ENCODE measurements at regions not wholly inside any gene's neighbourhood (a gene's known extent, or its start where the extent isn't known, plus 50 kb on each side); places are given as distances from the start of the nearest gene placed in this dataset.

GRCh38 chr4:144376866-144377265 is 236.3 kb upstream of the GYPA start:
- TF ChIP-seq EZH2 (IDR thresholded peaks at IDR 0.05; ENCODE audit: insufficient read depth, poor library complexity, severe bottlenecking) (no peak), EZH2phosphoT487 (IDR thresholded peaks at IDR 0.05; ENCODE audit: insufficient read depth, low read depth) (no peak)
